ENCODE measurements at regions not wholly inside any gene's neighbourhood (a gene's known extent, or its start where the extent isn't known, plus 50 kb on each side); places are given as distances from the start of the nearest gene placed in this dataset.

- Histone ChIP-seq H3K9me2 (ENCODE audit: insufficient read depth) (no peaks in the 10 kb centered on the region), H3K79me2 (ENCODE audit: insufficient read depth, low read length) (no peaks in the 10 kb centered on the region), H3K4me1 (ENCODE audit: control insufficient read depth in 1 of 2, insufficient read depth in 2 of 2, low read length in 2 of 2) (no peaks in the 10 kb centered on the region), H3K4me3 (replicated peaks in 1 of 2; ENCODE audit: low read depth in 1 of 2, low read length in 2 of 2) (no peak overlapping the region), H2AFZ (ENCODE audit: low read depth, low read length, poor library complexity, severe bottlenecking) (no peak overlapping the region), H3K36me3 (ENCODE audit: control insufficient read depth in 1 of 2, insufficient read depth in 2 of 2, low read length in 2 of 2) (no peaks in the 10 kb centered on the region), H3K9ac (ENCODE audit: low read length) (no peak overlapping the region), H4K20me1 (ENCODE audit: insufficient read depth) (no peaks in the 10 kb centered on the region), H3K4me2 (ENCODE audit: low read length) (no peak overlapping the region), H3K27me3 (ENCODE audit: insufficient read depth, low read length) (no peaks in the 10 kb centered on the region; the same call in 1 of the 2 replicates), H3K27ac (ENCODE audit: low read depth, low read length) (no peak overlapping the region), H3K9me3 (ENCODE audit: control insufficient read depth in 1 of 2, insufficient read depth in 1 of 2, low read depth in 1 of 2, low read length in 2 of 2) (no peaks in the 10 kb centered on the region)
- intact Hi-C loops (cut with micrococcal nuclease) = no loop called here
- ChIA-PET CTCF (no interaction called here), RAD21 (ENCODE audit: low non-redundant PET in 1 of 2, low total read pairs in 2 of 2, uncharacterized antibody in 2 of 2, unreplicated experiment in 2 of 2) (no interaction called here), POLR2A (no interaction called here)
- ATAC-seq (no peak), DNase-seq (ENCODE audit: low read depth, low spot score) (no peak)
- TF ChIP-seq ZFX (IDR thresholded peaks at IDR 0.05) (no peak), SP1 (IDR thresholded peaks at IDR 0.05; ENCODE audit: low read depth) (no peak), EZH2 (IDR thresholded peaks at IDR 0.05) (no peak), ATF3 (IDR thresholded peaks at IDR 0.05) (no peak), CEBPB (IDR thresholded peaks at IDR 0.05; ENCODE audit: low read depth) (no peak)
- BruUV-seq (replicated peaks) = no TSS peak
Observed at GRCh38 chr3:19765954-19766353, 168.1 kb downstream of the EFHB start.

GRCh38 chr3:19757773-19758172 is 176.2 kb downstream of the EFHB start:
- ATAC-seq = no peak
- H3K4me2 ChIP-seq (ENCODE audit: low read length) = no peak overlapping the region
- no peak overlapping the region for H3K4me3 ChIP-seq (replicated peaks in 1 of 2; ENCODE audit: low read depth in 1 of 2, low read length in 2 of 2)
- H3K79me2 ChIP-seq (ENCODE audit: insufficient read depth, low read length) = no peaks in the 10 kb centered on the region
- DNase-seq (ENCODE audit: low read depth, low spot score) = no peak
- POLR2A ChIA-PET = no interaction called here
- H3K36me3 ChIP-seq (ENCODE audit: control insufficient read depth in 1 of 2, insufficient read depth in 2 of 2, low read length in 2 of 2) = no peaks in the 10 kb centered on the region
- no peaks in the 10 kb centered on the region for H3K9me3 ChIP-seq (ENCODE audit: control insufficient read depth in 1 of 2, insufficient read depth in 1 of 2, low read depth in 1 of 2, low read length in 2 of 2)
- RAD21 ChIA-PET (ENCODE audit: low non-redundant PET in 1 of 2, low total read pairs in 2 of 2, uncharacterized antibody in 2 of 2, unreplicated experiment in 2 of 2) = interaction anchor here in 1 of 2 experiments (0.6 kb wide), 1 partner anchor 87 kb away, joined by 3 read pairs; no protein-coding TSS in a partner anchor
- no peaks in the 10 kb centered on the region for H3K27me3 ChIP-seq (ENCODE audit: insufficient read depth, low read length)
- no peak overlapping the region for H3K9ac ChIP-seq (ENCODE audit: low read length)
- no peaks in the 10 kb centered on the region for H3K9me2 ChIP-seq (ENCODE audit: insufficient read depth)
- H4K20me1 ChIP-seq (ENCODE audit: insufficient read depth) = no peaks in the 10 kb centered on the region
- intact Hi-C loops (cut with micrococcal nuclease) = no loop called here
- no TSS peak for BruUV-seq (replicated peaks)
- no peak overlapping the region for H3K27ac ChIP-seq (ENCODE audit: low read depth, low read length)
- H2AFZ ChIP-seq (ENCODE audit: low read depth, low read length, poor library complexity, severe bottlenecking) = no peak overlapping the region
- CTCF ChIA-PET = no interaction called here
- no peaks in the 10 kb centered on the region for H3K4me1 ChIP-seq (ENCODE audit: control insufficient read depth in 1 of 2, insufficient read depth in 2 of 2, low read length in 2 of 2)
- no peak for TF ChIP-seq ZFX (IDR thresholded peaks at IDR 0.05)
- no peak for TF ChIP-seq ZNF274 (IDR thresholded peaks at IDR 0.05; ENCODE audit: low read depth, low read length)
- TF ChIP-seq RAD21 (IDR thresholded peaks at IDR 0.05; ENCODE audit: low read depth) = no peak
- no peak for TF ChIP-seq ZBTB33 (IDR thresholded peaks at IDR 0.05; ENCODE audit: extremely low read depth, insufficient replicate concordance, low read length)
- TF ChIP-seq ELF1 (IDR thresholded peaks at IDR 0.05; ENCODE audit: borderline replicate concordance, low read depth) = no peak
- no peak for TF ChIP-seq ATF3 (IDR thresholded peaks at IDR 0.05)
- no peak for TF ChIP-seq TCF7L2 (IDR thresholded peaks at IDR 0.05; ENCODE audit: borderline replicate concordance, extremely low read depth, insufficient read depth, insufficient read length)
- TF ChIP-seq YY1 (IDR thresholded peaks at IDR 0.05; ENCODE audit: extremely low read depth, insufficient replicate concordance, low read depth, low read length) = no peak
- TF ChIP-seq POLR2AphosphoS5 (IDR thresholded peaks at IDR 0.05; ENCODE audit: low read depth, low read length) = no peak
- no peak for TF ChIP-seq MAX (IDR thresholded peaks at IDR 0.05)
- TF ChIP-seq EZH2phosphoT487 (IDR thresholded peaks at IDR 0.05; ENCODE audit: borderline replicate concordance) = no peak
- TF ChIP-seq EGR1 (IDR thresholded peaks at IDR 0.05; ENCODE audit: low read depth) = no peak
- no peak for TF ChIP-seq SIN3A (IDR thresholded peaks at IDR 0.05; ENCODE audit: low read depth)
- no peak for TF ChIP-seq EZH2 (IDR thresholded peaks at IDR 0.05)

Data from HCT116 (cell line).